SKM-1 (cell line): ENCODE measurements at regions not wholly inside any gene's neighbourhood (a gene's known extent, or its start where the extent isn't known, plus 50 kb on each side); places are given as distances from the start of the nearest gene placed in this dataset.
"Not testable (repeated sequence)": the region's sequence is repeated elsewhere in the genome, so short reads cannot be mapped to it uniquely, and the experiment has no call there.

Experiments
- DNase-seq: peaks from one replicate; lab custom pipeline; 2025; ENCODE audit not compliant: unreplicated experiment; lab: John Stamatoyannopoulos, UW

- DNase-seq = no peak
These were observed 955.0 kb downstream of the GATA3 start for GRCh38 chr10:9009505-9009904.

DNA sequence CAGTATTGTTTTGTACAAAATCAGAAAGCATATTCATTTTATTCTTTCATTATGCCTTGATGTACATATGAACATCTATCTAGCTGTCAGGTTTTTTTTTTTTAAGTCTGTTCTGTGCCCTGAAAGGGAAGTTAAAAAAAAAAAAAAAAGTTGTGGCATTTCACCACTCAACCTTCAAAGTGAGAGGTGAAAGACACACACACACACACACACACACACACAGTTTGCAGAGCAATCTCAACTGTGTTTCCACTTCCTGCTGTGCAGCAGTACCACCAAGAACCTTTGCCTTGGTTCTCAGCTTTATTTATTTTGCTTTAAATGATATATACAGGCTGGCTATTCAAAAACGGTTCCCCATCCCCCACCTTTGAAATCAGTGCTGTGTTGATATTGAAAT, 955.6 kb downstream of the GATA3 start:
- no peak for DNase-seq

GRCh38 chr10:9010931-9011670, 956.6 kb downstream of the GATA3 start:
- DNase-seq = no peak

- no peak for DNase-seq
These were observed 957.8 kb downstream of the GATA3 start for GRCh38 chr10:9012312-9012711.

GRCh38 chr10:9015005-9015404, 960.5 kb downstream of the GATA3 start:
- no peak for DNase-seq

- DNase-seq = no peak
These were observed 961.0 kb downstream of the GATA3 start for GRCh38 chr10:9015447-9015846.

GRCh38 chr10:9016930-9017329, 962.4 kb downstream of the GATA3 start:
- DNase-seq = no peak

DNA sequence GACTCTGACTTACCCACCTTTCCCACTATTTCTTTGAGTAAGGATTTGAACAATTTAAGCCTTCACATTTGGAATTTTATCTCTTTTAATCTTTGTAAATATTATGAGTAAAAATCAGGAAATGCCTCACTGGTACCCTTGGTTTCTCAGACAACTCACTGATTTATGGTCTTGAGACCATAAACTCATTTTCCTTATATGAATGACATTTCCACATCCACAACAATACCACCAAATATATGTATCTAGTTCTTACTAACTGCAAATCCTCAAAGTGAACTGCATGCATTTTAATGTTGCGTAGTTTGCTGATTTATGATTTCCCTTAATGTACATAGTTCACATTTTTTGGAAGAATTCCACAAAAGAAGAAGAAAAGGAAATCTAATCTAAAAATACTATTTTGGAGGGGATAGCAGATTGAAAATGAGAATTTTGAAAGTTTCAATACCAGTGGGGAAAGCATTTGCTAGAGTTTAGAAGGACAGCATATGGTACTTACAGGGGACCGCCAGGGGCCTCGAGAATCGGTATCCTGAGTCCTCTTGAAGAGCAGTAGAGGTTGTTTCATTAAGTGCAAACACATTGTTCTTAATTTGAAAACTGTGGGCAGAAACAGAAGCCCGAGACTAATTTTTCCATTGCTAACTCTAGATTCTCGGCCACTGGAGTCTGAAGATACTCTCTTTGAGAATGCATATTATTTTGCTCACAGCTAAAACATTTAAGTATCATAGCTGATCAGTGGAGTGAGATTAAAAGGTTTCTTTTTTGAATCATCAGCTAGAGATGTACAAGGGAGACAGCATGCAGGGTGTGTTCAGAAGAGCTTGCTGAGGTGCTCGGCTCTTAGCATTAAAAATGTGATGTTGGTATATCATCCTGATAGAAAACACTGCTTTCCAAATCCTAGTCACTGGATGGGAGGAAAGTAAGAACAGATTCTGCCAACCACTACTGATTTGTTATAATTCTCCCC, 964.0 kb downstream of the GATA3 start:
- DNase-seq = no peak

GRCh38 chr10:9023206-9023605, 968.7 kb downstream of the GATA3 start:
- DNase-seq = no peak

DNA sequence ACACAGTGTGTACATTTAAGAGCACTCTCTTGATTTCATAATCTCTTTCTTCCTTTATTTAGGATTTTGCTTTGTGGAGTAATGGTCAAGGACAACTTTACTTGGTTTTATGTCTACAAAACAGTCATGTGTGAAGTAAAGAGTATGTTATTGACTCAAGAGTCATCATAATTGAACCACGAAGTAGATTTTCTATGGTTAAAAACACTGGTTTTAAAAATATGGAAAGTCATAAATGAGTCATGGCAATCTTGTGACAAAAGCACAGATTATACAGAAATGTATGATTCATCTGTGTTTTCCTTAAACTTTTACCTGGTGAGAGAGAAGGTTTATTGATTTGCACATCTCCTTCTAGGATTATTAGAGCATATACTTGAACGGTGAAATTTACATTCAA, 969.7 kb downstream of the GATA3 start:
- no peak for DNase-seq

GRCh38 chr10:9028231-9028630, 973.7 kb downstream of the GATA3 start:
- no peak for DNase-seq

DNA sequence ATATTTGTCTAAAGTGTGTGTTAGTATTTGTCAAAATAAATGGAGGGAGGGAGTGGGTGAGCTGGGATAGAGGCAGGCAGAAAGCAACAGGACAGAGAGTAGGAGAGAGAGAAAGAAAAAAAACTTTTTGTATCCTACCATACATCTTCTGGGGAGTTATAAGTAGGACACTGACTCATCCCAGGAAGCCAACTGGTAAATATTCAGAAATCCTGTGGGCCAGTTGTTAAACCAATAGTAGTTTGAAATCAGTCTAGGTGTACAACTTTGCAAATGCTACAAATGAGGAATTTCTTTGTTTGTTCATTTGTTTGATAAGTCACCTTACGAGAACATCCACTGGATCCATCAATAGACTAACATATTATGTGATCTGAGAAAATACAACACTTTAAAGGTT, 980.9 kb downstream of the GATA3 start:
- no peak for DNase-seq

GRCh38 chr10:9036711-9037204, 982.3 kb downstream of the GATA3 start:
- DNase-seq = no peak

DNA sequence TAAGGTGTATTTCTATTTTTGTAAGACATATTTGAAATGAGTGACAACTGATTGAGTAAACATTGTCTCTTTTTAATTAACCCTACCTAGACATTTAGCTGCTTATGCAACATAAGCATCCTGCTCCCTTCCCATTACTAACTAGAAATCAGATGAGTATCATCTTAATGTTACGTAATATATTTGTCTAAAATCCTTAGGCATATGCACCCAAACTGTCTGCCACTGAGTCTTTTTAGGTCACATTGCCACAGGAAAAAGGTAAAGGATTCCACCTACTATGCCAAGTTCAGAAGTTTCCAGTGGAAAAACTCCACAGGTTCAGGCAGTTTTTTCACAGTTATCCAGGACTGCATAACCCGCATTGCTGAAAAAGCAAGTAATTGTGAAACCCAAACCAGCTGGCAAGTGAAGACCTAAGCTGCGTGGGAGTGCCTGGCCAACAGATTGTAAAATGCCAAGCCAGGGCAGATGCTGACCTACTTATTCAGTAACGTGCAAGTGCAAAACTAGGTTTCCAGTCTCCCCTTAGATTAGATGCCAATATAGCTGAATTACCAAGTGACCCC, 983.7 kb downstream of the GATA3 start:
- DNase-seq = no peak

- DNase-seq = no peak
These were observed 989.0 kb downstream of the GATA3 start for GRCh38 chr10:9043466-9043865.

DNA sequence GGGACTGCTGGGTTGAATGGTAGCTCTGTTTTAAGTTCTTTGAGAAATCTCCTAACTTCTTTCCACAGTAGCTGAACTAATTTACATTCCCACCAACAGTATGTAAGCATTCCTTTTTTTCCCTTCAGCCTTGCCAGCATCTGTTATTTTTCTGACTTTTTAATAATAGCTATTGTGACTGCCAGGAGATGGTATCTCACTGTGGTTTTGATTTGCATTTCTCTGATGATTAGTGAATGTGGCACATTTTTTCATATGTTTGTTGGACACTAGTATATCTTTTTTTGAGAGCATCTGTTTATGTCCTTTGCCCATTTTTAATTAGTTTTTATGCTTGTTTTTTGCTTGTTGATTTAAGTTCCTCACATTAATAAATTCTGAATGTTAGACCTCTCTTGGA, 990.8 kb downstream of the GATA3 start:
- no peak for DNase-seq

GRCh38 chr10:9051328-9051974, 997.0 kb downstream of the GATA3 start:
- DNase-seq = no peak

DNA sequence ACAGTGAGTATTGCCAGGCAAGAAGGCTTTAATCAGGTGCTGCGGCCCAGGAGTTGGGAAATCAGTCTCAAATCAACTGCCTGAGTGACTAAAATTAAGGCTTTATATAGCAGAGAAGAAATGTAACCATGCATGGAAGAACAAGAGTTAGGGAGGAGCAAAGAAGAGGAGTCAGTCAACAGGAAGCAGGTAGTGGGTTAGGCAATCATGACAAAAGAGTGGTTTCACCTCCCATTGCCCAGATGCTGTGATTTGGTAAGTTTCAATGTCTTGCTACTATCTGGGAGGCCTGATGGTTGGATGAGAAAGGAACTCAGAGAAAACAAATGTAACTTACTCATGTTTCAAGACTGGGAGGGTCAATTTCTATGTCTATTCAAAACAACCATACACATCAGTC, 998.3 kb downstream of the GATA3 start:
- no peak for DNase-seq

DNA sequence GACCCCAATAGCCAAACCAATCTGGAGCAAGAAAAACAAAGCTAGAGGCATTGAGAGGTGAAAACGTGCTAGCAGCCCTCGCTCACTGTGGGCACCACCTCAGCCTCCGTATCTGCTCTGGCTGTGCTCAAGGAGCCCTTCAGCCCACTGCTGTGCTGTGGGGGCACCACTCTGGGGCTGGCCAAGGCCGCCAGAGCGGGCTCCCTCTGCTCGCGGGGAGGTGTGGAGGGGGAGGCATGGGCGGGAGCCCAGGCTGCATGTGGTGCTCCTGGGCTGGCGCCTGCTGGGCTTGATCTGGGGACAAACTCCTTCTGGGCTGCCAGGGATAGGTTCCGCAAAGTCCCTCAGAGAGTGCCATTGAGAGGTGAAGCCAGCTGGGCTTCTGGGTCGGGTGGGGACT, 1002.0 kb downstream of the GATA3 start:
- no peak for DNase-seq

DNA sequence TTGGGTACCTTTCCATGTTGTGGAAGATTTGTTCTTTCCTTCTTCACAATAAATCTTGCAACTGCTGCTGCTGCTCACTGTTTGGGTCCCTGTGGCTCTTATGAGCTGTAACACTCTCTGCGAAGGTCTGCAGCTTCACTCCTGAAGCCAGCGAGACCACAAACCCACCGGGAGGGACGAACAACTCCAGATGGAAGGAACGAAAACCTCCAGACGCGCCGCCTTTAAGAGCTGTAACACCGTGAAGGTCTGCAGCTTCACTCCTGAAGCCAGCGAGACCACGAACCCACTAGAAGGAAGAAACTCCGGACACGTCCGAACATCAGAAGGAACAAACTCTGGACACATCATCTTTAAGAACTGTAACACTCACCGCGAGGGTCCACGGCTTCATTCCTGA, 1002.8 kb downstream of the GATA3 start:
- not testable (repeated sequence) for DNase-seq

- DNase-seq = no peak
These were observed 1005.8 kb downstream of the GATA3 start for GRCh38 chr10:9060314-9060713.
